Osteoblast (primary cell): ENCODE measurements at regions not wholly inside any gene's neighbourhood (a gene's known extent, or its start where the extent isn't known, plus 50 kb on each side); places are given as distances from the start of the nearest gene placed in this dataset.

Experiments used
- DNase-seq: peaks from one replicate; pipeline ENCODE4 v3.0.0; 2011; ENCODE audit warnings: low spot score, mixed read lengths; ENCODE audit not compliant: insufficient read length; ENCODE audit errors: missing footprints
- H2AFZ ChIP-seq: 2 replicates; pipeline ENCODE4 v1.6.0; 2011; ENCODE audit warnings: mild to moderate bottlenecking, low read length
- H3K27ac ChIP-seq: 2 replicates; pipeline ENCODE4 v1.5.1; 2011; ENCODE audit warnings: mild to moderate bottlenecking, low read depth, low read length, moderate library complexity
- H3K27me3 ChIP-seq: 2 replicates; pipeline ENCODE4 v1.6.0; 2012; ENCODE audit warnings: mild to moderate bottlenecking, control low read depth, inconsistent platforms, low read length, moderate library complexity; ENCODE audit not compliant: insufficient read depth
- H3K36me3 ChIP-seq: 2 replicates; pipeline ENCODE4 v1.5.1; 2011; ENCODE audit warnings: mild to moderate bottlenecking, low read length, control low read depth, moderate library complexity; ENCODE audit not compliant: insufficient read depth
- H3K4me1 ChIP-seq: 2 replicates; pipeline ENCODE4 v1.5.1; 2011; ENCODE audit warnings: mild to moderate bottlenecking, low read length, control low read depth, moderate library complexity; ENCODE audit not compliant: insufficient read depth
- H3K4me2 ChIP-seq: 2 replicates; pipeline ENCODE4 v1.6.0; 2011; ENCODE audit warnings: mild to moderate bottlenecking, low read length; ENCODE audit not compliant: insufficient read depth
- H3K4me3 ChIP-seq: fragments of 200-600 bp; sonication (generic); 3 replicates; pipeline ENCODE4 v1.5.1; 2012; ENCODE audit warnings: mild to moderate bottlenecking, low read length, inconsistent platforms; ENCODE audit not compliant: insufficient read depth
- H3K79me2 ChIP-seq: 2 replicates; pipeline ENCODE4 v1.6.0; 2012; ENCODE audit warnings: mild to moderate bottlenecking, low read length, control low read depth, inconsistent platforms; ENCODE audit not compliant: insufficient read depth
- H3K9me3 ChIP-seq: 2 replicates; pipeline ENCODE4 v1.5.1; 2011; ENCODE audit warnings: low read depth, low read length, control low read depth
- H4K20me1 ChIP-seq: 2 replicates; pipeline ENCODE4 v1.6.0; 2012; ENCODE audit warnings: mild to moderate bottlenecking, low read length, control low read depth; ENCODE audit not compliant: insufficient read depth
- TF ChIP-seq, protein P1 (sequence below): IDR thresholded peaks from 2 replicates; pipeline ENCODE4 v1.5.1; 2011; ENCODE audit warnings: mild to moderate bottlenecking, low read depth, low read length, moderate library complexity; ENCODE audit errors: extremely low read depth

DNA sequence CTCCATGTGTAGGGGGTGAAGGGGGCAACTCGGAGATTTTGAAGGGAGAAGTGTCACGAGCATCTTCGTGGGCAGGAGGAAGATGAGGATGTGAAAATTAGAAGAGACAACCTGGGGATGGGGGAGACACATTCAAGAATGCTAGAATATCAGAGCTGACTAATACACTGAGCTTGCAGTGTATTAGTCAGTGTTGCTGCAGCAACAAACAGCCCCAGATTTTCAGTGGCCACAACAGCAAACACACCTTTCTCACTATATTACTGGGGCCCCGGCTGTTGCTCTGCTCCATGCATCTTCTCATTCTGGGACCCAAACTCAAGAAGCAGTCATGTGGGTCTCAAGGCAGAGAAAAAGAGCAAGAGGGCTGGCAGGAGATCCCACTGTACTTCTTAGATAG lies 74.8 kb upstream of the SIM2 start:
- DNase-seq = no peak
- Histone ChIP-seq H3K4me1 (peaks cover 7% of the 10 kb centered on the region), H3K79me2 (no peaks in the 10 kb centered on the region), H2AFZ (no peak overlapping the region), H3K9me3 (no peaks in the 10 kb centered on the region), H4K20me1 (no peaks in the 10 kb centered on the region), H3K27me3 (peaks cover 5% of the 10 kb centered on the region), H3K27ac (no peak overlapping the region), H3K36me3 (no peaks in the 10 kb centered on the region), H3K4me3 (no peak overlapping the region), H3K4me2 (no peak overlapping the region)
- TF ChIP-seq, protein P1, sequence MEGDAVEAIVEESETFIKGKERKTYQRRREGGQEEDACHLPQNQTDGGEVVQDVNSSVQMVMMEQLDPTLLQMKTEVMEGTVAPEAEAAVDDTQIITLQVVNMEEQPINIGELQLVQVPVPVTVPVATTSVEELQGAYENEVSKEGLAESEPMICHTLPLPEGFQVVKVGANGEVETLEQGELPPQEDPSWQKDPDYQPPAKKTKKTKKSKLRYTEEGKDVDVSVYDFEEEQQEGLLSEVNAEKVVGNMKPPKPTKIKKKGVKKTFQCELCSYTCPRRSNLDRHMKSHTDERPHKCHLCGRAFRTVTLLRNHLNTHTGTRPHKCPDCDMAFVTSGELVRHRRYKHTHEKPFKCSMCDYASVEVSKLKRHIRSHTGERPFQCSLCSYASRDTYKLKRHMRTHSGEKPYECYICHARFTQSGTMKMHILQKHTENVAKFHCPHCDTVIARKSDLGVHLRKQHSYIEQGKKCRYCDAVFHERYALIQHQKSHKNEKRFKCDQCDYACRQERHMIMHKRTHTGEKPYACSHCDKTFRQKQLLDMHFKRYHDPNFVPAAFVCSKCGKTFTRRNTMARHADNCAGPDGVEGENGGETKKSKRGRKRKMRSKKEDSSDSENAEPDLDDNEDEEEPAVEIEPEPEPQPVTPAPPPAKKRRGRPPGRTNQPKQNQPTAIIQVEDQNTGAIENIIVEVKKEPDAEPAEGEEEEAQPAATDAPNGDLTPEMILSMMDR = no peak

DNA sequence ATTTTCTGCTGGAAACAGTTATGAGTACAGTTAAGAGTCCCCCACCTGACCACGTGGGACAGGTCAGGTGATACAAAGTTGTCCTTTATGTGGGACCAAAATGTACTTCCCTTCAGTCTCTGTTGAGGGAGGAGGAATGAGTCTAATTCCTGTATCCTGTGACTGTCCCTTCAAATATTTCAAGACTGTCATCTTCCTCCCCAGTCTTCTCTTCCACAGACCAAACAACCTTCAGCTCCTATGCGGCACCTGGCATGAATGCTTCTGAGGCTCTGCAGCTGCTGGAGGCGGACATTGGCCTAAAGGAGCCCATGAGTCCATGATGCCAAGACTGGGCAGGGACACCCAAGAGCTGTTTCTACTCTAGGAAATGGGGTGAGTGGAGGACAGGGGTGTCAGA lies 72.1 kb upstream of the SIM2 start:
- Histone ChIP-seq H3K4me3 (no peak overlapping the region), H3K4me2 (no peak overlapping the region), H3K27ac (peak overlapping the region; percentile 86), H3K4me1 (peaks cover 7% of the 10 kb centered on the region), H3K9me3 (no peaks in the 10 kb centered on the region), H2AFZ (peak overlapping the region; percentile 37), H3K36me3 (no peaks in the 10 kb centered on the region), H3K27me3 (peaks cover 14% of the 10 kb centered on the region), H4K20me1 (no peaks in the 10 kb centered on the region), H3K79me2 (no peaks in the 10 kb centered on the region)
- DNase-seq = no peak
- TF ChIP-seq, protein P1 = no peak

DNA sequence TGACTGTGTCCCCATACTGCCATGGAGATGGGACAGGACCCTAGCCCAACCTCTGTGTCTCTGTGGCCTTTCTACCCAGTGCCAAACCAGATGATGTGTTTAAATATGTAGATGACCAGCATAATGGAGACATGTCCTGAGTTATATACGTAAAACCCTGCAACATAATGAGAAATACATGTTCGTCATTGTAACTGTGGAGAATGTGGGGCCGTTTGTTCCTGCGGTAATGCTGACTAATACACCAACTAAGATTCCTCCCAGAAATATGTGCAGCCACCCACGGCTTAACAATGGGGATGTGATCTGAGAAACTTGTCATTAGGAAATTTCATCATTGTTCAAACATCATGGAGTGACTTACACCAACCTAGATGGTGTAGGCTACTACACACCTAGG lies 71.7 kb upstream of the SIM2 start:
- Histone ChIP-seq H3K27ac (peak overlapping the region; percentile 86), H3K79me2 (no peaks in the 10 kb centered on the region)
- no peak for DNase-seq

DNA sequence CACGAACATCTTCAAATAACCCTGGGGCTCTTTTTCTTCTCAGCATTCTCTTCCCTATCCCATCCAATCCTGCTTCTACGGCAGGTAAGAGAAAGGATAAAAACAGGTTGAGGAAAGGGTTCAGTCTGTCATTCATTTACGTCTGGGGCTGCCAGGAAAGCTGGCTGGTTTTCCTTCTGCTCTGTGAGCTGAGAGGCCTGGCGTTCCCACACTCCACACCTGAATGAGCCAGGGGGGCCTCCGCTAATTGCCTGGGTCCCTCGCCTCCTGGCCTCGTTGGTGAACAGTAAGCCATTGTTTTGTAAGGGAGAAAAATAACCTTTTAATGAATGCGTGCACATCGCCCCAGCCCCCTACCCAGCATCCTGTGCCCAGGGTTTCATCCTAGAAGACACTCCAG lies 70.8 kb upstream of the SIM2 start:
- no peaks in the 10 kb centered on the region for H4K20me1 ChIP-seq
- TF ChIP-seq, protein P1 = no peak

More for the DNA sequence above, 71.7 kb upstream of the SIM2 start:
- H3K36me3 ChIP-seq = no peaks in the 10 kb centered on the region
- no peaks in the 10 kb centered on the region for H3K9me3 ChIP-seq
- H3K4me3 ChIP-seq = no peak overlapping the region
- peak overlapping the region; percentile 37 for H2AFZ ChIP-seq
- TF ChIP-seq, protein P1 = no peak
- no peaks in the 10 kb centered on the region for H4K20me1 ChIP-seq
- peaks cover 7% of the 10 kb centered on the region for H3K4me1 ChIP-seq
- no peak overlapping the region for H3K4me2 ChIP-seq
- H3K27me3 ChIP-seq = peaks cover 18% of the 10 kb centered on the region

More for the DNA sequence above, 70.8 kb upstream of the SIM2 start:
- no peak for DNase-seq
- Histone ChIP-seq H3K36me3 (no peaks in the 10 kb centered on the region), H3K4me3 (no peak overlapping the region), H3K4me2 (no peak overlapping the region), H3K9me3 (no peaks in the 10 kb centered on the region), H3K27me3 (peaks cover 20% of the 10 kb centered on the region), H2AFZ (no peak overlapping the region), H3K4me1 (peaks cover 7% of the 10 kb centered on the region), H3K79me2 (no peaks in the 10 kb centered on the region), H3K27ac (no peak overlapping the region)
